ENCODE measurements at regions not wholly inside any gene's neighbourhood (a gene's known extent, or its start where the extent isn't known, plus 50 kb on each side); places are given as distances from the start of the nearest gene placed in this dataset.

DNA sequence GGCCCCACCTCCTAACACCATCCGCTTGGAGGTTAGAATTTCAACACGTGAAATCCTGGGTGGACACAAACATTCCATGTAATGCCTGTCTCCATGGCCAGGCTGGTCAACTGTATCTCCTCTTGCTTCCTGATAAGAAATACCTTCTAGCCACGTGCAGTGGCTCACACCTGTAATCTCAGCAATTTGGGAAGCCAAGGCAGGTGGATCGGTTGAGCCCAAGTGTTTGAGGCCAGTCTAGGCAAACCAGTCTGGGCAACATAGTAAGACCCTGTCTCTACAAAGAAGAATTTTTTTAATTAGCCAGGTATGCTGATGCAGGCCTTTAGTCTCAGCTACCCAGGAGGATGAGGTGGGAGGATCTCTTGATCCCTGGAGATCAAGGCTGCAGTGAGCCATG lies 58.3 kb upstream of the GALNT2 start:
- H3K4me3 ChIP-seq (ENCODE audit: low read depth, low read length): no peak overlapping the region
- TF ChIP-seq, protein P1, sequence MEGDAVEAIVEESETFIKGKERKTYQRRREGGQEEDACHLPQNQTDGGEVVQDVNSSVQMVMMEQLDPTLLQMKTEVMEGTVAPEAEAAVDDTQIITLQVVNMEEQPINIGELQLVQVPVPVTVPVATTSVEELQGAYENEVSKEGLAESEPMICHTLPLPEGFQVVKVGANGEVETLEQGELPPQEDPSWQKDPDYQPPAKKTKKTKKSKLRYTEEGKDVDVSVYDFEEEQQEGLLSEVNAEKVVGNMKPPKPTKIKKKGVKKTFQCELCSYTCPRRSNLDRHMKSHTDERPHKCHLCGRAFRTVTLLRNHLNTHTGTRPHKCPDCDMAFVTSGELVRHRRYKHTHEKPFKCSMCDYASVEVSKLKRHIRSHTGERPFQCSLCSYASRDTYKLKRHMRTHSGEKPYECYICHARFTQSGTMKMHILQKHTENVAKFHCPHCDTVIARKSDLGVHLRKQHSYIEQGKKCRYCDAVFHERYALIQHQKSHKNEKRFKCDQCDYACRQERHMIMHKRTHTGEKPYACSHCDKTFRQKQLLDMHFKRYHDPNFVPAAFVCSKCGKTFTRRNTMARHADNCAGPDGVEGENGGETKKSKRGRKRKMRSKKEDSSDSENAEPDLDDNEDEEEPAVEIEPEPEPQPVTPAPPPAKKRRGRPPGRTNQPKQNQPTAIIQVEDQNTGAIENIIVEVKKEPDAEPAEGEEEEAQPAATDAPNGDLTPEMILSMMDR (IDR thresholded peaks at IDR 0.05; ENCODE audit: low read depth, low read length, missing control alignments): no peak
- no peak for DNase-seq (ENCODE audit: low read depth)

DNA sequence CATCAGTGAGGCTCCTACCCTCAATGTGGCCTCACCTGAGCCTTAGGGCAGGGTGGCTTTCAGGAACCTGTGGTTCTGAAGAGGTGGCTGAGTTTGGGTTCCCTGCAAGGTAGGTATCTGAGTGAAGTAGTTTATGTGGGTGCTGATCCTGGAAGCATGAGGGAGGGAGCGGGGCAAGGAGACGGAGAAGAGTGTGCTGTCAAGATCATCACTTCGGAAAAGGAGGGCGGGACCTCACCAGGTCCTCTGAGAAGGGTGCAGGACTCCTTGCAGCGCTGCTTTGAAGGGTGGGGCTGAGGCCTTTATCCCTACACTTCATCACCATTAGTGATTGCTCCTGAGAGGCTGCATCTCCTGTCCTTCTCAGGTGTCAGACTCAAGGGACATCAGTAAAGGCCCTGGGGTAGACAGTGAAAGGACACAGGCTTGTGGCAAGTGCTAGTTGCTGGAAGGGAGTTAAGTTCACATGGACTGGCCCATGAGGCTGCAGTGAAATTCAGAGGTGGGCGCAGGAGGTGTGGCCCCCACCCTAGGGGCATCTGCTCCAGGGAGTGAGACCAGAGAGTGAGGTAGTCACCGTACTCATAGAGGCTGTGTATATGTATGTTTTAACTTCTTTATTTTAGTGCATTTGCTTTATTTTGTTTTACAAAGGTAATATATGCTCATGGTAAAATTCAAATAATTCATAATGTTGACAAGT lies 57.3 kb upstream of the GALNT2 start:
- DNase-seq (ENCODE audit: low read depth): no peak
- TF ChIP-seq, protein P1 (IDR thresholded peaks at IDR 0.05; ENCODE audit: low read depth, low read length, missing control alignments): no peak

GRCh38 chr1:230010603-230011332 lies 56.3 kb upstream of the GALNT2 start:
- H3K4me3 ChIP-seq (ENCODE audit: low read depth, low read length): no peak overlapping the region
- TF ChIP-seq, protein P1 (IDR thresholded peaks at IDR 0.05; ENCODE audit: low read depth, low read length, missing control alignments): no peak
- DNase-seq (ENCODE audit: low read depth): no peak

More for the DNA sequence above, 57.3 kb upstream of the GALNT2 start:
- H3K4me3 ChIP-seq (ENCODE audit: low read depth, low read length): no peak overlapping the region

DNA sequence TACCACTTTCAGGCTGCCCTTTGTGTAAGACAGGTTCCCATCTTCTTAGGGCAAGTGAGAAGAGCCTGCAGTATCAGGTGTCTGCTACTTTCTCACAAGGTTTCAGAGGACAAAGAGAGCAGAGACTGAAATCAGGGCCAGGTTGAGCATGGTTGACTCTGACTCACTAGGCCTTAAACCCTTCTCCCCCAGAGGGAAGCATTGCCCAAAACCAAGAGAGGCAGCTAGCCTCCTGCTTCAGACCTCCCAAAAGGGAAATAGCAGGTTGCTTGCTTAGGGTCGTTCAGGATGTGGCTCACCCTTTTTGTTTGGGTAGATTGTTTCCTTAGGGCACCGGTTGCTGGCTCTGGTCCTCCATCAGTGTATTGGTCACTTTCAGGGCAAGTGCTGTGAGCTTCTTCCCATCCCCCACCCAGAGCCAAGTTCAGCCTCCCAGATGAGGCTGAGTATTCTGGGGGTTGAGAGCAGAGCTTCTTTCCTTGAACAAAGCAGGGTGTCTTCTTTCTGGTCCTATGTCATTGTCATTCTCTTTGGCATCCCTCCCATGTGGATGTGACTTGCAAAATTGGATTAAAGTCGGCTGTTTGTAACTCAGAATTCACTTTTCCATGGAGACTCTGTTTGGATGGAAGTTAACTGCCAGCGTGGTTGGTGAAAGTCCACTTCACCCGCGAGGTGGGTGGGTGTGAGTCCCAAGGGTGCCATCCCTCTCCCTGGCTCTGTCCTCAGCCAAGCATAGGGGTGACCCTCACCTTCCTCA lies 55.5 kb upstream of the GALNT2 start:
- TF ChIP-seq, protein P1 (IDR thresholded peaks at IDR 0.05; ENCODE audit: low read depth, low read length, missing control alignments): no peak
- no peak for DNase-seq (ENCODE audit: low read depth)
- H3K4me3 ChIP-seq (ENCODE audit: low read depth, low read length): no peak overlapping the region

GRCh38 chr1:230012093-230012393 lies 55.0 kb upstream of the GALNT2 start:
- no peak for DNase-seq (ENCODE audit: low read depth)
- H3K4me3 ChIP-seq (ENCODE audit: low read depth, low read length): no peak overlapping the region
- TF ChIP-seq, protein P1 (IDR thresholded peaks at IDR 0.05; ENCODE audit: low read depth, low read length, missing control alignments): no peak

DNA sequence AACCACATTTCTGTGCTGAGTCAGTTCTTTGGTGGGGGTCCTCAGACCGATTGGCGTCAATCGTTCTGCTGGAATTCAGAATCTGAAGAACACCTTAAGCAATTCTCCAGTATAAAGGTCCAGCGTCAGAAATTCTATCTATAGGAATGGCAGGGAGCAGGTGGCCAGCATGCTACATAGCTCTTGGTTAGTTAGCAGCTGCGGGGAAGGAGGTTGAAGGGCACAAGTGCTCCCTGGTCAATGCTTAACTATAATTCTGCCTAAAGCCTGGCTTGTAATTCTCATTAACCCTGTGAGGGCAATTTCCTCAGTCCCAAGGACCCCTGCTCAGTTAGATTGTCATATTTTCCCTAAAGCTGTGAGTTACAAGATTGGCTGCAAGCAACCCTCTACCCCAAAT lies 54.3 kb upstream of the GALNT2 start:
- DNase-seq (ENCODE audit: low read depth): no peak
- H3K4me3 ChIP-seq (ENCODE audit: low read depth, low read length): no peak overlapping the region
- TF ChIP-seq, protein P1 (IDR thresholded peaks at IDR 0.05; ENCODE audit: low read depth, low read length, missing control alignments): no peak

All from GM12864 (cell line).